CD1c-positive myeloid dendritic cell (primary cell): ENCODE measurements at regions not wholly inside any gene's neighbourhood (a gene's known extent, or its start where the extent isn't known, plus 50 kb on each side); places are given as distances from the start of the nearest gene placed in this dataset.
"Not testable (repeated sequence)": the region's sequence is repeated elsewhere in the genome, so short reads cannot be mapped to it uniquely, and the experiment has no call there.

ENCODE experiments used
- DNase-seq: peaks from one replicate; pipeline ENCODE4 v3.0.0-alpha.2; 2016; ENCODE audit errors: extremely low spot score

- DNase-seq, result peak; percentile 57
Observed at GRCh38 chr5:17400724-17401469, 97.1 kb upstream of the TAF11L2 start.

- no peak for DNase-seq
Observed at GRCh38 chr5:17401470-17402288, 96.4 kb upstream of the TAF11L2 start.

GRCh38 chr5:17402289-17403121 is 95.5 kb upstream of the TAF11L2 start:
- no peak for DNase-seq

- DNase-seq, result no peak
Observed at GRCh38 chr5:17403695-17404490, 94.1 kb upstream of the TAF11L2 start.

GRCh38 chr5:17405976-17406375 is 92.1 kb upstream of the TAF11L2 start:
- DNase-seq, result no peak

- DNase-seq, result no peak
Observed at GRCh38 chr5:17406423-17406838, 91.6 kb upstream of the TAF11L2 start.

- peak; percentile 55 for DNase-seq
Observed at GRCh38 chr5:17411436-17412402, 86.3 kb upstream of the TAF11L2 start.

- DNase-seq, result peak; percentile 81
Observed at GRCh38 chr5:17412760-17413671, 85.0 kb upstream of the TAF11L2 start.

- no peak for DNase-seq
Observed at GRCh38 chr5:17413691-17414090, 84.3 kb upstream of the TAF11L2 start.

GRCh38 chr5:17415321-17415758 is 82.7 kb upstream of the TAF11L2 start:
- DNase-seq, result no peak

- DNase-seq, result not testable (repeated sequence)
Observed at GRCh38 chr5:17416374-17416773, 81.7 kb upstream of the TAF11L2 start.

- no peak for DNase-seq
Observed at GRCh38 chr5:17424674-17425073, 73.4 kb upstream of the TAF11L2 start.

- no peak for DNase-seq
Observed at GRCh38 chr5:17425385-17426070, 72.5 kb upstream of the TAF11L2 start.

- no peak for DNase-seq
Observed at GRCh38 chr5:17426104-17426749, 71.8 kb upstream of the TAF11L2 start.

GRCh38 chr5:17428176-17428800 is 69.7 kb upstream of the TAF11L2 start:
- DNase-seq, result no peak

- DNase-seq, result no peak
Observed at GRCh38 chr5:17429353-17429752, 68.7 kb upstream of the TAF11L2 start.

GRCh38 chr5:17430241-17430640 is 67.8 kb upstream of the TAF11L2 start:
- no peak for DNase-seq
